ENCODE measurements at regions not wholly inside any gene's neighbourhood (a gene's known extent, or its start where the extent isn't known, plus 50 kb on each side); places are given as distances from the start of the nearest gene placed in this dataset.

GRCh38 chr12:74896186-74896585 lies 313.5 kb downstream of the KCNC2 start:
- TF ChIP-seq POLR2AphosphoS5 (IDR thresholded peaks at IDR 0.05; ENCODE audit: low read length) (no peak), NR2C2 (IDR thresholded peaks at IDR 0.05; ENCODE audit: borderline replicate concordance, control insufficient read depth, insufficient read length, low read depth) (no peak), ZBTB11 (CRISPR knock-in tag; IDR thresholded peaks at IDR 0.05) (no peak), CTCF (IDR thresholded peaks at IDR 0.05 in 2 of 3, conservative IDR thresholded peaks at IDR 0.05 in 1 of 3; ENCODE audit: control insufficient read depth in 2 of 3, extremely low read depth in 1 of 3, insufficient read depth in 1 of 3, low read depth in 3 of 3, low read length in 3 of 3) (no peak), ZBTB4 (CRISPR knock-in tag; IDR thresholded peaks at IDR 0.05) (no peak), CREB1 (IDR thresholded peaks at IDR 0.05; ENCODE audit: low read depth) (no peak), BHLHE40 (IDR thresholded peaks at IDR 0.05; ENCODE audit: borderline replicate concordance in 1 of 2, low read depth in 2 of 2, low read length in 1 of 2) (no peak), PAX8 (IDR thresholded peaks at IDR 0.05) (no peak), JUNB (IDR thresholded peaks at IDR 0.05) (no peak), USF2 (IDR thresholded peaks at IDR 0.05; ENCODE audit: borderline replicate concordance, low read depth, low read length) (no peak)
